IPS DF 6.9 (cell line): ENCODE measurements at regions not wholly inside any gene's neighbourhood (a gene's known extent, or its start where the extent isn't known, plus 50 kb on each side); places are given as distances from the start of the nearest gene placed in this dataset.
"Not testable (repeated sequence)": the region's sequence is repeated elsewhere in the genome, so short reads cannot be mapped to it uniquely, and the experiment has no call there.

Experiments used
- DNase-seq: peaks from one replicate; pipeline ENCODE4 v3.0.0-alpha.2; 2013; ENCODE audit warnings: low read depth, low spot score
- H3K27ac ChIP-seq: one replicate; pipeline ENCODE4 v1.5.1; 2013; ENCODE audit warnings: low read length, control low read depth
- H3K27me3 ChIP-seq: 2 replicates; pipeline ENCODE4 v1.6.1; 2013; ENCODE audit warnings: mild to moderate bottlenecking, low read length; ENCODE audit not compliant: control insufficient read depth, insufficient read depth
- H3K36me3 ChIP-seq: 2 replicates; pipeline ENCODE4 v1.6.1; 2013; ENCODE audit warnings: low read length; ENCODE audit not compliant: control insufficient read depth, insufficient read depth
- H3K4me1 ChIP-seq: 2 replicates; pipeline ENCODE4 v1.6.1; 2013; ENCODE audit warnings: low read length; ENCODE audit not compliant: control insufficient read depth, insufficient read depth
- H3K4me3 ChIP-seq: 2 replicates; pipeline ENCODE4 v1.5.1; 2013; ENCODE audit warnings: mild to moderate bottlenecking, low read length
- H3K9me3 ChIP-seq: 2 replicates; pipeline ENCODE4 v1.6.1; 2013; ENCODE audit warnings: low read length, inconsistent platforms; ENCODE audit not compliant: control insufficient read depth, insufficient read depth
- whole genome bisulfite sequencing: extraction: QIAGEN DNeasy Blood & Tissue Kit; methylation state at CpG from one replicate; pipeline ENCODE4 v1.1.7; 2013; ENCODE audit warnings: mixed read lengths, missing lambda C conversion rate; ENCODE audit not compliant: insufficient read length, insufficient coverage; 5-methylcytosine and 5-hydroxymethylcytosine counted together

DNA sequence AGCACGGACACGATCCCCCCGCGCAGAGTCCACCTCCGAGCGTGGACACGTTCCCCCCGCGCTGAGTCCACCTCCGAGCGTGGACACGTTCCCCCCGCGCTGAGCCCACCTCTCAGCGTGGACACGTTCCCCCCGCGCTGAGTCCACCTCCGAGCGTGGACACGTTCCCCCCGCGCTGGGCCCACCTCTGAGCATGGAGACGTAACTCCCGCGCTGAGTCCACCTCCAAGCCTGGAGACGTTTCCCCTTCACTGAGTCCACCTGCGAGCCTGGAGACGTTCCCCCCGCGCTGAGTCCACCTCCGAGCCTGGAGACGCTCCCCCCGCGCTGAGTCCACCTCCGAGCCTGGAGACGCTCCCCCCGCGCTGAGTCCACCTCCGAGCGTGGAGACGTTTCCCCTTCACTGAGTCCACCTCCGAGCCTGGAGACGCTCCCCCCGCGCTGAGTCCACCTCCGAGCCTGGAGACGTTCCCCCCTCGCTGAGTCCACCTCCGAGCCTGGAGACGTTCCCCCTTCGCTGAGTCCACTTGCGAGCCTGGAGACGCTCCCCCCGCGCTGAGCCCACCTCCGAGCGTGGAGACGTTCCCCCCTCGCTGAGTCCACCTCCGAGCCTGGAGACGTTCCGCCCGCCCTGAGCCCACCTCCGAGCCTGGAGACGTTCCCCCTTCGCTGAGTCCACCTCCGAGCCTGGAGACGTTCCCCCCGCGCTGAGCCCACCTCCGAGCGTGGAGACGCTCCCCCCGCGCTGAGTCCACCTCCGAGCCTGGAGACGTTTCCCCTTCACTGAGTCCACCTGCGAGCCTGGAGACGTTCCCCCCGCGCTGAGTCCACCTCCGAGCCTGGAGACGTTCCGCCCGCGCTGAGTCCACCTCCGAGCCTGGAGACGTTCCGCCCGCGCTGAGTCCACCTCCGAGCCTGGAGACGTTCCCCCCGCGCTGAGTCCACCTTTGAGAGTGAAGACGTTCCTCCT, 97.0 kb downstream of the SOX1 start:
- not testable (repeated sequence) for H3K9me3 ChIP-seq, H3K36me3 ChIP-seq, DNase-seq, H3K27me3 ChIP-seq, H3K4me3 ChIP-seq, H3K27ac ChIP-seq
- no CpG with 5 or more reads among the region's 97 CpGs for WGBS
- peaks cover 21% of the 10 kb centered on the region for H3K4me1 ChIP-seq

DNA sequence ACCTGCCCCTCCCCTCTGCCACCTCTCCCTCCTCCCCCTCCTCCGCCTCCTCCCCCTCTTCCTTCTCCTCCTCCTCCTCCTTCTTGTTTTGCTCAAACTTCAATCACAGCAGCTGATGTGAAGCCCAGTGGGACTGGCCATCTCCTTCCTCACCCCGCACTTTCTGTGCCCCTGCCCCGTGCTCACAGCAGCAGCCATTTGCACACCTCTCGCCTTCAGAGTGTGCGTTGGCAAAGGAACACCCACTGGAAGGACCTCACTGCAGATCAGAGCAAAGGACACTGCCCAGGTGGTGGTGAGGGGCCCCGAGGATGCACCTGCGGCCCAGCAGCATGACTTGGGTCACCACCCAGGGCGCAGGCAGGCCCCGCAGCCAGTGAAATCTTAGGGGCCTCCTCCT, 98.8 kb downstream of the SOX1 start:
- Histone ChIP-seq H3K4me1 (peaks cover 10% of the 10 kb centered on the region), H3K36me3 (no peaks in the 10 kb centered on the region; the same call in 1 of the 2 replicates), H3K9me3 (no peaks in the 10 kb centered on the region), H3K27ac (no peak overlapping the region), H3K27me3 (no peaks in the 10 kb centered on the region), H3K4me3 (no peak overlapping the region)
- no CpG with 5 or more reads among the region's 9 CpGs for WGBS
- no peak for DNase-seq

DNA sequence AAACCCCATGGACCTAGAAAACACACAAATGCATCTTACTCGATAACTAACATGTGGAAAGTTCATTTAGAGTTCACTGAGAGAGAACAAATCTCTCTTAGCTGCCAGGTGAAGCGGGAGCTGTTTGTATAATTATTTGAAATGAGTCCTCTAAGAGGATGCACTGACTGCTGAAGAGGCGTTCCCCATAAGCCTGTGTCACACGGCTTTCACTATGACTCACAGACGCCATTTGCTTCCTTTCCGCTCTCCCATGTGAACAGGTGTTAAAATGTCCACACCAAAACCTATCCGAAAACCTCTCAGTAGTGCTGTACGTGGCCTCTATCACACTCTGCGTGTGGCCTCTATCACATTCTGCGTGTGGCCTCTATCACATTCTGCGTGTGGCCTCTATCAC, 101.8 kb downstream of the SOX1 start:
- Histone ChIP-seq H3K27ac (no peak overlapping the region), H3K27me3 (no peaks in the 10 kb centered on the region), H3K4me3 (no peak overlapping the region), H3K36me3 (no peaks in the 10 kb centered on the region; the same call in 1 of the 2 replicates), H3K9me3 (no peaks in the 10 kb centered on the region), H3K4me1 (peaks cover 3% of the 10 kb centered on the region; the same call in 1 of the 2 replicates)
- no peak for DNase-seq
- no CpG with 5 or more reads among the region's 11 CpGs for WGBS

DNA sequence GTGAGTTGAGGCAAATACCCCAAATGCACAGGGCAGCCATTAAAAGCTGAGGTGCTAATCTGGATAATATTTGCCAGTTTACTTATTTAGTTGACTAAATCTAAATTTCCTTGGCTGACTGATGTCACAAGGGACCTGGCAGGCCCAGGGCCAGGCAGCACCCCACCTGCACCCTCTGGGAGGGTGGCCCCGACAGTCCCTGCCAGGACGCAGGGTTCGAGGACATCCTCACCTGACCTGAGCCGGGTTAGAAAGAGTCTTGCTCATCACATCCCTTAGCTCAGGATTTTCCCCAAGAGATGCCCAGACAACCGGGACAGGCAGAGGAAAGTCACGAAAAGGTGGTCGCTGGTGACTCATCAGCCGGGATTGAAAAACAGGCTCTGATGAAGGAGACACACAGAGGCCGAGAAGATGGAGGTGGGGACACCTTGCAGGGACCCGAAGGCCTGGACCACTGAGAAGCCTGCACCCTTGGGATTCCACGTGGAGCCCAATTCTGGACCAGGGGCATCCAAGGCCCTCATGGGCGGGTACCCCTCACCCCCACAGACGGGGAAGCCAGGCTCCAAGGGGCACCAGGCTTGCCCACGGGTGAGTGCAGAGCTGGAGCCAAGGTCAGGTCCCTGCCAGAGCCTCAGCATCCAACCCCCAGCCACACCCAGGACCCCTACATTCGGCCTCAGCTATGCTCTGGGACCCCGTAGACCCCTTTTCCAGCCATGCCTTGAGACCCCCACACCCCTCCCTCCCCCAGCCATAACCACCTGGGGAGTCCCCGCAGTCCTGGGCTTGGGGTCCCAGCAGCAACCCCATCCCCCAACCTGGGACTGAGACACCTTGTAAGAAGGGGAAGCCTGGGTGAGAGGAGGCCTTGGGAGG, 103.2 kb downstream of the SOX1 start:
- Histone ChIP-seq H3K9me3 (no peaks in the 10 kb centered on the region), H3K4me3 (no peak overlapping the region), H3K27me3 (no peaks in the 10 kb centered on the region), H3K36me3 (no peaks in the 10 kb centered on the region; the same call in 1 of the 2 replicates), H3K4me1 (peaks cover 3% of the 10 kb centered on the region; the same call in 1 of the 2 replicates), H3K27ac (no peak overlapping the region)
- DNase-seq = no peak
- no CpG with 5 or more reads among the region's 17 CpGs for WGBS

DNA sequence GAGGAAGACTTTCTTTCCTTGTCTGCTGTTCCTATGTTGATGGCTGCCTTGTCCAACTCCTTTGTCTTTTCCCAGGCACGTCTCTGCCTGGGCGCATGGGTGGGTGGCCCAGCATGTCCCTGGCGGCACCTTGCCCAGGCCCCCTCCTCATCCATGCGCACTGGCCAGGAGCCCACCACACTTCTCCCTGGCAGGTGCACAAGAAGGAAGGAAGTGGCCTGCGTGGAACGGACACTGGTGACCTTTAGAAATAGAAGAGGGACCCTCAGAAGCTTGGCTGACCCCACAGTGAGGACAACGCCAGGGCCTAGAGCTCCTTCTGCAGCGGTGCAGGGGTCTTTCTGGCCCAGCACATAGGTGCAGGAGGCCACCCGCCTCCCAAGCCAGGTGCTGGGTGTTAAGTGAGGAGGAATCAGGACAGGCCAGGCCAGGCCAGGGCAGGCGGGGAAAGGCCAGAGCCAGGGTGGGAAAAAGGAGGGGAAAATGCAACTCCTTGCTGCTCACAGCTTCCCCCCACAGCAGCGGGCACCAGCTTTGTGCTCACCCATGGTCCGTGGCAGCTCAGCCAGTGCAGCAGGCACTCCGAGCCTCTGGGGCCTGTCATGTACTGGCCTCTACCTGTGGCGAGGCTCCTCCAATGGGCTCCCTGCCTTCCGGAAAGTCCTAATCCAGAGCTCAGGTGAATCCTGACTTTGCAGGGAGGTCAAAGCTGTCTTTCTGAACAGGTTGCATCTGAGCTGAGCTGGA, 104.0 kb downstream of the SOX1 start:
- H3K36me3 ChIP-seq = no peaks in the 10 kb centered on the region; the same call in 1 of the 2 replicates
- no peak overlapping the region for H3K27ac ChIP-seq
- no peaks in the 10 kb centered on the region for H3K4me1 ChIP-seq
- no peaks in the 10 kb centered on the region for H3K9me3 ChIP-seq
- no peaks in the 10 kb centered on the region for H3K27me3 ChIP-seq
- no CpG with 5 or more reads among the region's 15 CpGs for WGBS
- H3K4me3 ChIP-seq = no peak overlapping the region
- no peak for DNase-seq

DNA sequence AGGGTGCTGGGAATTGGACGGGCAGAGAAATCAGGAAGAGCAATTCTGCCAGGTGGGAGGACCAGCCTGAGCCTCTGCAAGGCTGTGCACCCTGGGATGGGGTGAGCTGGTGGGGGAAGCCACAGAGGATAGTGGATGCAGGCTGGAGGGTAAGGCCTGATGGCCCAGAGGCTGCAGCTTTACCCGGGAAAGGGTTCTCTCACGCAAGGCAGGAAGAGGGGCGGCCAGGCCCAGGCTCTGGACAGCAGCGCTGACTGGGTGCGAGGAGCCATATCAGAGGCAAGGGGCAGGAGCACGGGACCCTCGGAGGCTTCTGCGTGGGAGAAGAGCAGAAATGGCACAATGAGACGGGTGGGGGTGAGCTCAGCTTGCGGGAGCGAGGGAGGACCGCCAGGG, 104.6 kb downstream of the SOX1 start:
- no peak for DNase-seq
- H3K27ac ChIP-seq = no peak overlapping the region
- no peaks in the 10 kb centered on the region for H3K4me1 ChIP-seq
- no peak overlapping the region for H3K4me3 ChIP-seq
- no peaks in the 10 kb centered on the region for H3K9me3 ChIP-seq
- H3K36me3 ChIP-seq = no peaks in the 10 kb centered on the region; the same call in 1 of the 2 replicates
- no peaks in the 10 kb centered on the region for H3K27me3 ChIP-seq
- WGBS = no CpG with 5 or more reads among the region's 13 CpGs

DNA sequence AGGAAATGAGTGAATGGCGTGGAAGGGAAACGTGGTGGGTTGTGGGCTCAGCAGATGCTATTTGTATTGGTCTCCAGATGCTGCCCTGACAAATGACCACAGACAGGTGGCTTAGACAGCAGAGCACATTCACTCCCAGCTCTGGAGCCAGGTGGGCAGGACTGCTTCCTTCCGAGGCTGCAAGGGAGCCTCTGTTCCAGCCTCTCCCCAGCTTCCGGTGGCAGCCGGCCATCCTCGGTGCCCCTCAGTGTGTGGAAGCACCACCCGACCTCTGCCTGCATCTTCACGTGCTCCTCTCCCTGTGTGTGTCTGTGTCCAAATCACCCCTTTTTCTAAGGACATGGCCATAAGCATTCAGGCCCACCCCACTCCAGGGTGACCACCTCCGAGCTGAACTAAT, 105.1 kb downstream of the SOX1 start:
- no peak overlapping the region for H3K4me3 ChIP-seq
- H3K4me1 ChIP-seq = no peaks in the 10 kb centered on the region
- no peaks in the 10 kb centered on the region for H3K9me3 ChIP-seq
- no peaks in the 10 kb centered on the region; the same call in 1 of the 2 replicates for H3K36me3 ChIP-seq
- no CpG with 5 or more reads among the region's 9 CpGs for WGBS
- DNase-seq = no peak
- no peak overlapping the region for H3K27ac ChIP-seq
- H3K27me3 ChIP-seq = no peaks in the 10 kb centered on the region

DNA sequence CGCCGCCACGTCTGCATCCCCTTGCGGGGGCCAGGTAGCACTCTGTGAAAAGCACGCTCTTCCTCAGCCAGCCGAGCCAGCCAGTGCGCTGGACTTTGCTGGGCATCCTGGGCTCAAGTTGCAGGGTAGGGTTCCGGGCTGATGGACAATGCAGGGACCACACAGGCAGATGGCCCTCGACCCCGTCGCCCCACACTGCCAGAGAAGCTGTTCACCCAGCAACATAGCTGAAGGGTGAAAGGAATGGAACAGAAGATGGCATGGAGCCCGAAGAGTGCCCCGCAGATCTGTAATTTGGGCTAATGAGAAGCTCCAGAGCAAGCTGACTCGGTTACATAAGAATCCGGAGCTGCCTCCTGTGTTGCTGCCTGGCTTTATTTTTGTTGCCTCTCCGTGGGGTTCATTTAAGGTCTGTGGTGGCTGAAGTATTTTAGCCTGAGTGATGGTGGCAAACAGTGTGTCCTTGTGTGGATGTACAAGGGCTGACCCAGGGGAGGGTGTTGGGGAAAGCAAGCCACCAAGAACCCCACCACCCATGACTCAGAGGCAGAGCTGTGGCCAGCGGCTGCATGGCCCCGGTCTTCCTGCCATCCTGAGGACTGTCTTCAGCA, 105.8 kb downstream of the SOX1 start:
- Histone ChIP-seq H3K4me3 (no peak overlapping the region), H3K9me3 (no peaks in the 10 kb centered on the region), H3K36me3 (no peaks in the 10 kb centered on the region; the same call in 1 of the 2 replicates), H3K4me1 (no peaks in the 10 kb centered on the region), H3K27me3 (no peaks in the 10 kb centered on the region), H3K27ac (no peak overlapping the region)
- no peak for DNase-seq
- whole genome bisulfite sequencing = no CpG with 5 or more reads among the region's 18 CpGs

DNA sequence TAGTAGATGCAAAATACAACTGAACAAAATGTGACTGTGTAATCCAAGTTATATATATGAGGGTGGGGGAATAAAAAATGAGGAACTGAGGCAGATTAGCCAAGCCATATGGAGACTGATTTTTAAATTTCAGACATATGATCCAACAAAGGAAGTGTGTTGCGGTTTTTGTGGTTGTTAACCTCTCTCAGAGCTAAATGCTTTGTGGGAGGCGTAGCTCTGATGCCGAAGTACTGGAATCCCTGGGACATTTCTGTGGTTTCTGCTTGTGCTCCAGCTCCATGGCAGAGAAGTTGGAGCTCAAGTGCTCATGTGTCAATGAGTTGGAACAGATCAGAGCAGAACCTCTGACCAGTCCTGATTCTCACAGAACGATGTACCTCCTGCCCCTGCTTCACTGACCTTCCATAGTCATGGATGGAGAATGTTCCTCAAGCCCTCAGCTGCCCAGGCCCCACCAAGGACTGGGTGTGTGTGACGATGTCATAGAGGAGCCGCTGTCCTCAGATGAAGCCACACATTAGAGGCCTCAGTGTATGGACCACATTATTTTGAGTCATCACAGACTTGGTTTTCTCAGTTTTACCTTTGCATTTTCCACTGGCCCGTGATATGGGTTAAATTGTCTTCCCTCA, 107.6 kb downstream of the SOX1 start:
- no peak for DNase-seq

More for the DNA sequence above, 107.6 kb downstream of the SOX1 start:
- Histone ChIP-seq H3K4me3 (no peak overlapping the region), H3K4me1 (no peaks in the 10 kb centered on the region), H3K36me3 (no peaks in the 10 kb centered on the region; the same call in 1 of the 2 replicates), H3K9me3 (no peaks in the 10 kb centered on the region), H3K27me3 (no peaks in the 10 kb centered on the region), H3K27ac (no peak overlapping the region)
- no CpG with 5 or more reads among the region's 7 CpGs for WGBS
